Lung (tissue), 11 donors: ENCODE measurements at regions not wholly inside any gene's neighbourhood (a gene's known extent, or its start where the extent isn't known, plus 50 kb on each side); places are given as distances from the start of the nearest gene placed in this dataset.

Experiments
- ATAC-seq: fragments of 200-7000 bp; cut with Tn5 transposase; one replicate; pipeline ENCODE4 v1.9.1; 2020; ENCODE audit warnings: moderate number of reproducible peaks; ENCODE audit not compliant: insufficient read depth, low FRiP score
- DNase-seq, 3 donors: peaks; one replicate each; pipeline ENCODE4 v3.0.0-alpha.2; 2013 to 2017
- H3K27ac ChIP-seq, 2 donors: one replicate each; pipeline ENCODE4 v1.5.1; 2013; ENCODE audit warnings: mild to moderate bottlenecking in 2 of 2, moderate library complexity in 2 of 2, control low read depth in 1 of 2, inconsistent platforms in 1 of 2, low read depth in 1 of 2, low read length in 1 of 2
- H3K27me3 ChIP-seq, 3 donors: one replicate each; pipeline ENCODE4 v1.5.1; 2013; ENCODE audit warnings: low read length in 2 of 3; ENCODE audit not compliant: control insufficient read depth in 3 of 3, insufficient read depth in 3 of 3
- H3K36me3 ChIP-seq, 4 donors: one replicate each; pipeline ENCODE4 v1.5.1; 2013; ENCODE audit warnings: low read length in 4 of 4, mild to moderate bottlenecking in 1 of 4, moderate library complexity in 1 of 4; ENCODE audit not compliant: control insufficient read depth in 4 of 4, insufficient read depth in 4 of 4
- H3K4me1 ChIP-seq, 5 donors: one replicate each; pipeline ENCODE4 v1.5.1; 2013; ENCODE audit warnings: low read length in 5 of 5, mild to moderate bottlenecking in 2 of 5, moderate library complexity in 1 of 5; ENCODE audit not compliant: control insufficient read depth in 5 of 5, insufficient read depth in 5 of 5
- H3K4me3 ChIP-seq: one replicate; pipeline ENCODE4 v1.5.1; 2013; ENCODE audit warnings: mild to moderate bottlenecking, control low read depth, moderate library complexity
- H3K9ac ChIP-seq, 2 donors: one replicate each; pipeline ENCODE4 v1.5.1; 2013; ENCODE audit warnings: low read length in 2 of 2, control low read depth in 1 of 2; ENCODE audit not compliant: insufficient read depth in 1 of 2
- H3K9me3 ChIP-seq, 4 donors: one replicate each; pipeline ENCODE4 v1.5.1; 2013; ENCODE audit warnings: low read length in 3 of 4, mild to moderate bottlenecking in 1 of 4, moderate library complexity in 1 of 4; ENCODE audit not compliant: control insufficient read depth in 4 of 4, insufficient read depth in 3 of 4
- WGBS, 2 donors: extraction: QIAGEN DNeasy Blood & Tissue Kit; methylation state at CpG; one replicate each; pipeline ENCODE4 v1.1.7; 2013; 5-methylcytosine and 5-hydroxymethylcytosine counted together
- TF ChIP-seq, protein P1 (sequence below): IDR thresholded peaks from 2 replicates; pipeline ENCODE4 v1.5.1; 2012; ENCODE audit warnings: mild to moderate bottlenecking; ENCODE audit errors: control extremely low read depth, extremely low read depth
- donor health status: control.
- donor health status: control.
- donor health status: Bipolar disorder and iron deficiency.
- donor health status: healthy.
- donor health status: DM: yes; HTN: yes; CAD: no.

GRCh38 chrX:149073479-149073878 lies 431.6 kb downstream of the IDS start:
- peaks cover 0 to 4% (median 0%) of the 10 kb centered on the region in 5 donors for H3K4me1 ChIP-seq
- no peak for ATAC-seq
- no peak overlapping the region for H3K4me3 ChIP-seq
- H3K27me3 ChIP-seq = peaks cover 0 to 2% (median 0%) of the 10 kb centered on the region in 3 donors
- no peak overlapping the region for H3K9ac ChIP-seq
- TF ChIP-seq, protein P1, sequence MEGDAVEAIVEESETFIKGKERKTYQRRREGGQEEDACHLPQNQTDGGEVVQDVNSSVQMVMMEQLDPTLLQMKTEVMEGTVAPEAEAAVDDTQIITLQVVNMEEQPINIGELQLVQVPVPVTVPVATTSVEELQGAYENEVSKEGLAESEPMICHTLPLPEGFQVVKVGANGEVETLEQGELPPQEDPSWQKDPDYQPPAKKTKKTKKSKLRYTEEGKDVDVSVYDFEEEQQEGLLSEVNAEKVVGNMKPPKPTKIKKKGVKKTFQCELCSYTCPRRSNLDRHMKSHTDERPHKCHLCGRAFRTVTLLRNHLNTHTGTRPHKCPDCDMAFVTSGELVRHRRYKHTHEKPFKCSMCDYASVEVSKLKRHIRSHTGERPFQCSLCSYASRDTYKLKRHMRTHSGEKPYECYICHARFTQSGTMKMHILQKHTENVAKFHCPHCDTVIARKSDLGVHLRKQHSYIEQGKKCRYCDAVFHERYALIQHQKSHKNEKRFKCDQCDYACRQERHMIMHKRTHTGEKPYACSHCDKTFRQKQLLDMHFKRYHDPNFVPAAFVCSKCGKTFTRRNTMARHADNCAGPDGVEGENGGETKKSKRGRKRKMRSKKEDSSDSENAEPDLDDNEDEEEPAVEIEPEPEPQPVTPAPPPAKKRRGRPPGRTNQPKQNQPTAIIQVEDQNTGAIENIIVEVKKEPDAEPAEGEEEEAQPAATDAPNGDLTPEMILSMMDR = no peak
- WGBS, 2 donors = 61 to 89% methylated on average over 3 of the region's 3 CpGs
- H3K27ac ChIP-seq = no peak overlapping the region
- no peaks in the 10 kb centered on the region for H3K36me3 ChIP-seq
- H3K9me3 ChIP-seq = peaks cover 0 to 4% (median 0%) of the 10 kb centered on the region in 4 donors
- DNase-seq = no peak

DNA sequence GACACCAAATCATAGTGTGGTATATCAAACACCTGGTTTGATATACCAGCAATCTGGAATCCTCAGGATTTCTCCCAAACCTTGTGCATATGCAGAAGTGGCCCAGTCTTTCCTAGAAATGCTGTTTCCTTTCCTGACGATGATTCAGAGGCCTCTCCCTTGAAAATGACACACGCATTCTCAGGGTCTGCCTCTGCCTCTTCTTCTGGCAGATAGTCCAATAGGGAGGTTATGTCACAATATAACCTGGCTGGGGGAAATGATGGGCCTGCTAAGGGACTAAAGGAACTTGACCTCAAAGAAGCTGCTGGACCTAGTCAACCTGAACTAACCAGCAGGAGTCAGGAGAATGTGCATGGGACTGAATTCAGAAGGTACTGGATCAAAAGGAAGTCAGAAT lies 435.2 kb downstream of the IDS start:
- no peak overlapping the region for H3K9ac ChIP-seq
- 72 to 86% methylated on average over 2 of the region's 2 CpGs for WGBS, 2 donors
- no peak overlapping the region for H3K4me3 ChIP-seq
- TF ChIP-seq, protein P1 = no peak
- H3K27ac ChIP-seq = no peak overlapping the region
- DNase-seq (no peak), ATAC-seq (no peak)
- peaks cover 0 to 2% (median 0%) of the 10 kb centered on the region in 3 donors for H3K27me3 ChIP-seq
- H3K4me1 ChIP-seq = peaks cover 0 to 4% (median 0%) of the 10 kb centered on the region in 5 donors
- H3K36me3 ChIP-seq = no peaks in the 10 kb centered on the region
- H3K9me3 ChIP-seq = no peaks in the 10 kb centered on the region

DNA sequence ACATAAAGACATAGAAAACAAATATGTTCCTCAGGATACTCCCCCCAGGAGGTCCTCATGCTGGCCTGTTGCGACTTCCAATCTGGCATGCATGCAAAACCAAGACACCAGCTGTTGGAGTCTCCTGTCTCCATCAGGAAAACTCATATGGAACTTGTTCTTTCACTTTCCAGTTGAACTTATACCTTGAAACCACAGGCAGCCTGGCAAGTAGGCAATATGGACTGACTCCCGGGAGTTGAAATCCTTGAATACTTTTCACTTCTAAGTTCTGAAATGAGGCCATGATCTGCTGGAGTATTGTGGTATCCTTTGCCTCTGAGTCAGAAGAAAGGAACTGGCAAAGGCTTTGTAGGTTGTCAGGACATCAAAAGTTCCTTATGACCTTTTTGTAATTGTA lies 444.2 kb downstream of the IDS start:
- no peak overlapping the region for H3K9ac ChIP-seq
- H3K4me3 ChIP-seq = no peak overlapping the region
- TF ChIP-seq, protein P1 = no peak
- H3K4me1 ChIP-seq = no peaks in the 10 kb centered on the region
- WGBS, 2 donors = 67 to 87% methylated on average over 2 of the region's 2 CpGs
- DNase-seq (no peak), ATAC-seq (no peak)
- H3K27me3 ChIP-seq = no peaks in the 10 kb centered on the region
- no peaks in the 10 kb centered on the region for H3K36me3 ChIP-seq
- H3K9me3 ChIP-seq = no peaks in the 10 kb centered on the region
- H3K27ac ChIP-seq = no peak overlapping the region
